Neural cell (in vitro differentiated cells): ENCODE measurements at regions not wholly inside any gene's neighbourhood (a gene's known extent, or its start where the extent isn't known, plus 50 kb on each side); places are given as distances from the start of the nearest gene placed in this dataset.

ENCODE experiments used
- EP300 ChIP-seq: fragments of 450-650 bp; conservative IDR thresholded peaks from 2 replicates; pipeline ENCODE4 v1.6.1; 2014; ENCODE audit warnings: antibody characterized with exemption, mild to moderate bottlenecking, moderate library complexity; ENCODE audit not compliant: poor library complexity, severe bottlenecking
- EZH2 ChIP-seq: fragments of 200-600, 300-800 bp; shearing (Covaris generic), sonication (generic); IDR thresholded peaks from 2 replicates; pipeline ENCODE4 v1.6.1; 2014; ENCODE audit warnings: antibody characterized with exemption, low read length, borderline replicate concordance, mild to moderate bottlenecking; ENCODE audit not compliant: insufficient read depth, poor library complexity, severe bottlenecking
- MXI1 ChIP-seq: fragments of 450-650 bp; conservative IDR thresholded peaks from 2 replicates; pipeline ENCODE4 v1.6.1; 2014; ENCODE audit warnings: antibody characterized with exemption, mild to moderate bottlenecking; ENCODE audit not compliant: poor library complexity, severe bottlenecking
- RAD21 ChIP-seq: fragments of 450-650 bp; conservative IDR thresholded peaks from 2 replicates; pipeline ENCODE4 v1.6.1; 2014; ENCODE audit warnings: antibody characterized with exemption, mild to moderate bottlenecking, moderate library complexity
- SMC3 ChIP-seq: fragments of 450-650 bp; conservative IDR thresholded peaks from 2 replicates; pipeline ENCODE4 v1.6.1; 2014; ENCODE audit warnings: antibody characterized with exemption, mild to moderate bottlenecking, moderate library complexity; ENCODE audit not compliant: poor library complexity
- TAF1 ChIP-seq: IDR thresholded peaks from 2 replicates; pipeline ENCODE4 v1.6.1; 2012; ENCODE audit warnings: low read depth
- TF ChIP-seq, protein P1 (sequence below): fragments of 450-650 bp; IDR thresholded peaks from 2 replicates; pipeline ENCODE4 v1.5.1; 2014; ENCODE audit warnings: antibody characterized with exemption, mild to moderate bottlenecking, moderate library complexity; ENCODE audit not compliant: poor library complexity, severe bottlenecking

GRCh38 chr15:29544513-29545128 lies 275.0 kb upstream of the NSMCE3 start:
- TF ChIP-seq EZH2, result no peak
- TF ChIP-seq, protein P1, sequence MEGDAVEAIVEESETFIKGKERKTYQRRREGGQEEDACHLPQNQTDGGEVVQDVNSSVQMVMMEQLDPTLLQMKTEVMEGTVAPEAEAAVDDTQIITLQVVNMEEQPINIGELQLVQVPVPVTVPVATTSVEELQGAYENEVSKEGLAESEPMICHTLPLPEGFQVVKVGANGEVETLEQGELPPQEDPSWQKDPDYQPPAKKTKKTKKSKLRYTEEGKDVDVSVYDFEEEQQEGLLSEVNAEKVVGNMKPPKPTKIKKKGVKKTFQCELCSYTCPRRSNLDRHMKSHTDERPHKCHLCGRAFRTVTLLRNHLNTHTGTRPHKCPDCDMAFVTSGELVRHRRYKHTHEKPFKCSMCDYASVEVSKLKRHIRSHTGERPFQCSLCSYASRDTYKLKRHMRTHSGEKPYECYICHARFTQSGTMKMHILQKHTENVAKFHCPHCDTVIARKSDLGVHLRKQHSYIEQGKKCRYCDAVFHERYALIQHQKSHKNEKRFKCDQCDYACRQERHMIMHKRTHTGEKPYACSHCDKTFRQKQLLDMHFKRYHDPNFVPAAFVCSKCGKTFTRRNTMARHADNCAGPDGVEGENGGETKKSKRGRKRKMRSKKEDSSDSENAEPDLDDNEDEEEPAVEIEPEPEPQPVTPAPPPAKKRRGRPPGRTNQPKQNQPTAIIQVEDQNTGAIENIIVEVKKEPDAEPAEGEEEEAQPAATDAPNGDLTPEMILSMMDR, result no peak
- no peak for TF ChIP-seq RAD21
- TF ChIP-seq SMC3, result no peak
- TF ChIP-seq EP300, result no peak
- TF ChIP-seq TAF1, result no peak
- TF ChIP-seq MXI1, result no peak
